ENCODE measurements at regions not wholly inside any gene's neighbourhood (a gene's known extent, or its start where the extent isn't known, plus 50 kb on each side); places are given as distances from the start of the nearest gene placed in this dataset.

GRCh38 chr4:12873351-12873750 lies 610.8 kb downstream of the RAB28 start:
- Histone ChIP-seq H3K27me3 (ENCODE audit: control insufficient read depth, extremely low read depth, insufficient read depth, low read length) (no peaks in the 10 kb centered on the region), H3K9me3 (ENCODE audit: control insufficient read depth, low read depth, low read length) (no peaks in the 10 kb centered on the region), H3K9ac (ENCODE audit: control insufficient read depth, extremely low read depth, insufficient read depth, low read length) (no peak overlapping the region), H3K4me1 (ENCODE audit: control insufficient read depth, extremely low read depth, insufficient read depth, low read length) (no peaks in the 10 kb centered on the region), H3K27ac (ENCODE audit: control insufficient read depth, insufficient read depth, low read length) (no peak overlapping the region), H2AFZ (ENCODE audit: control insufficient read depth, low read length) (no peak overlapping the region), H3K79me2 (ENCODE audit: control insufficient read depth, insufficient read depth, low read length) (no peaks in the 10 kb centered on the region), H3K4me3 (ENCODE audit: control insufficient read depth in 2 of 3, extremely low read depth in 1 of 3, insufficient read depth in 2 of 3, low read depth in 1 of 3, low read length in 3 of 3) (no peak overlapping the region), H3K4me2 (ENCODE audit: control insufficient read depth, extremely low read depth, insufficient read depth, low read depth, low read length) (no peak overlapping the region), H3K36me3 (ENCODE audit: control insufficient read depth in 2 of 2, extremely low read depth in 1 of 2, insufficient read depth in 2 of 2, low read length in 2 of 2) (no peaks in the 10 kb centered on the region), H3K9me1 (ENCODE audit: control insufficient read depth, extremely low read depth, insufficient read depth, low read length) (no peaks in the 10 kb centered on the region), H4K20me1 (ENCODE audit: control insufficient read depth, extremely low read depth, insufficient read depth, low read length) (no peaks in the 10 kb centered on the region)
- dilution Hi-C loops (cut with MboI; ENCODE audit: extremely low pct_ligation_motif_present, low sequenced_read_pairs) = no loop called here
- TF ChIP-seq CTCF (optimal IDR thresholded peaks at IDR 0.05 in 1 of 3, IDR thresholded peaks at IDR 0.05 in 1 of 3, conservative IDR thresholded peaks at IDR 0.05 in 1 of 3; ENCODE audit: extremely low read depth in 1 of 3, insufficient read depth in 2 of 3, low read length in 3 of 3) = no peak
- TF ChIP-seq EZH2 (IDR thresholded peaks at IDR 0.05; ENCODE audit: low read length) = no peak
- FAIRE-seq = no peak
- DNase-seq (ENCODE audit: low read depth, low spot score) = no peak

DNA sequence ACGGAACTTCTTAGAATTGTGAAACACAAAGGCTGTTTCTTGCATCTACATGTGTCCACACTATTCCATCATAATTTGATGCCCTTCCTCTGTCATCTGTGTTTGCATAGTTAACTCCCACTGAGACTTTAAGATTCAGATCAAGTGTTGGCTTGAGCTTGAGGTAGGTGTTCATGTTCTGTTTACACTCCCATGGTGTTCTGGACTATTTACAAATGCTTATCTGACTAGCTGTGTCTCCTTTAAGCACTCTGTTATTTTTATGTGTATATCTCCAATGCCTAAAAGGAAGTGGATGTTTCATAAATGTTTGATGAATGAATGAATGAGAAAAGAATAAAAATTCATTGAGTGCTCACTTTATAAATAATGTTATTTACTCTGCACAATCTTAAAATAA lies 622.7 kb downstream of the RAB28 start:
- Histone ChIP-seq H3K79me2 (ENCODE audit: control insufficient read depth, insufficient read depth, low read length) (no peaks in the 10 kb centered on the region), H3K9me3 (ENCODE audit: control insufficient read depth, low read depth, low read length) (no peaks in the 10 kb centered on the region), H3K9ac (ENCODE audit: control insufficient read depth, extremely low read depth, insufficient read depth, low read length) (no peak overlapping the region), H3K4me3 (ENCODE audit: control insufficient read depth in 2 of 3, extremely low read depth in 1 of 3, insufficient read depth in 2 of 3, low read depth in 1 of 3, low read length in 3 of 3) (no peak overlapping the region), H2AFZ (ENCODE audit: control insufficient read depth, low read length) (no peak overlapping the region), H3K4me2 (ENCODE audit: control insufficient read depth, extremely low read depth, insufficient read depth, low read depth, low read length) (no peak overlapping the region), H3K36me3 (ENCODE audit: control insufficient read depth in 2 of 2, extremely low read depth in 1 of 2, insufficient read depth in 2 of 2, low read length in 2 of 2) (no peaks in the 10 kb centered on the region), H4K20me1 (ENCODE audit: control insufficient read depth, extremely low read depth, insufficient read depth, low read length) (no peaks in the 10 kb centered on the region), H3K27ac (ENCODE audit: control insufficient read depth, insufficient read depth, low read length) (no peak overlapping the region), H3K27me3 (ENCODE audit: control insufficient read depth, extremely low read depth, insufficient read depth, low read length) (no peaks in the 10 kb centered on the region), H3K4me1 (ENCODE audit: control insufficient read depth, extremely low read depth, insufficient read depth, low read length) (no peaks in the 10 kb centered on the region), H3K9me1 (ENCODE audit: control insufficient read depth, extremely low read depth, insufficient read depth, low read length) (no peaks in the 10 kb centered on the region)
- dilution Hi-C loops (cut with MboI; ENCODE audit: extremely low pct_ligation_motif_present, low sequenced_read_pairs) = no loop called here
- FAIRE-seq (no peak), DNase-seq (ENCODE audit: low read depth, low spot score) (no peak)
- TF ChIP-seq EZH2 (IDR thresholded peaks at IDR 0.05; ENCODE audit: low read length) = no peak
- TF ChIP-seq CTCF (optimal IDR thresholded peaks at IDR 0.05 in 1 of 3, IDR thresholded peaks at IDR 0.05 in 1 of 3, conservative IDR thresholded peaks at IDR 0.05 in 1 of 3; ENCODE audit: extremely low read depth in 1 of 3, insufficient read depth in 2 of 3, low read length in 3 of 3) = no peak

Data from keratinocyte (primary cell).